Stromal cell of bone marrow (primary cell): ENCODE measurements at regions not wholly inside any gene's neighbourhood (a gene's known extent, or its start where the extent isn't known, plus 50 kb on each side); places are given as distances from the start of the nearest gene placed in this dataset.
"Not testable (repeated sequence)": the region's sequence is repeated elsewhere in the genome, so short reads cannot be mapped to it uniquely, and the experiment has no call there.

ENCODE experiments used
- DNase-seq: peaks from one replicate; pipeline ENCODE4 v3.0.0-alpha.2; 2012; ENCODE audit warnings: low read depth

- not testable (repeated sequence) for DNase-seq
Measured at GRCh38 chrY:7588176-7588575, 676.6 kb upstream of the AMELY start.

GRCh38 chrY:7562541-7562940 is 651.0 kb upstream of the AMELY start:
- DNase-seq = no peak

GRCh38 chrY:7557675-7558074 is 646.1 kb upstream of the AMELY start:
- no peak for DNase-seq

DNA sequence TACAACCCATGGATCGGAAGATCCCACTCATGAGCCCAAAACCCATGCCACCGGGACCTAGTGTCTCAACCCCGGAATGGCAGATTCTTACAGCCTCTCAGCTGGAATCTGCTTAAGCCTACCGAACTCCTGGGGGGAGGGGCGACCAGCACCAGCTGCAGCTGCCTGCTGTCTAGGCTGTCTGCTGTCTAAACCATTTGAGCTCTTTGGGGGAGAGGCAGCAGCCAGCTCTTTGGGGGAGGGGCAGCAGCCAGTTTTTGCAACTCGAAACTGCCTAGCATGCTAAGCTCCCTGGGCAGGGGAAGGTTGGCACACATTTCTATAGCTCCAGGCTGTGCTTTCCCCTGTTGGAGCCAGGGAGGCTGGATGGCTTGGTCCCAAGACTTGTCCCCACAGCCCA is 643.5 kb upstream of the AMELY start:
- no peak for DNase-seq

- DNase-seq = no peak
Measured at GRCh38 chrY:7545060-7545459, 633.5 kb upstream of the AMELY start.

GRCh38 chrY:7544172-7544770 is 632.7 kb upstream of the AMELY start:
- peak; percentile 25 for DNase-seq

DNA sequence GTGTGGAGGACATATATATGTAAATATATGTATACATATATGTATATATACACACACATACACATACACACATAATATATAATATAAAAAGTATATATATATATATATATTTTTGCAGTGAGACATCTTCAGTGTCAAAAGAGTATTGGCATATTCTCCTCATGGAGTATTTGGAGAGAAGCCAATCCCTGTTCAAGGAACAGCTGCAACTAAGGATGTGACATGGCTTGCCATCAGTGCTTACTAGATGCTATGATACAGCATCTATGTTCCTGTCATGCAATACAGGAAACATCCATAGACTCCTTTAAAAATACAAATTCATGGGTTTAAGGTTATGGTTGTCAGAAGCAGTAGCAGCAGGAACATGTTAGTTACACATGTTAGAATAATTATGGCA is 632.0 kb upstream of the AMELY start:
- DNase-seq = no peak

DNA sequence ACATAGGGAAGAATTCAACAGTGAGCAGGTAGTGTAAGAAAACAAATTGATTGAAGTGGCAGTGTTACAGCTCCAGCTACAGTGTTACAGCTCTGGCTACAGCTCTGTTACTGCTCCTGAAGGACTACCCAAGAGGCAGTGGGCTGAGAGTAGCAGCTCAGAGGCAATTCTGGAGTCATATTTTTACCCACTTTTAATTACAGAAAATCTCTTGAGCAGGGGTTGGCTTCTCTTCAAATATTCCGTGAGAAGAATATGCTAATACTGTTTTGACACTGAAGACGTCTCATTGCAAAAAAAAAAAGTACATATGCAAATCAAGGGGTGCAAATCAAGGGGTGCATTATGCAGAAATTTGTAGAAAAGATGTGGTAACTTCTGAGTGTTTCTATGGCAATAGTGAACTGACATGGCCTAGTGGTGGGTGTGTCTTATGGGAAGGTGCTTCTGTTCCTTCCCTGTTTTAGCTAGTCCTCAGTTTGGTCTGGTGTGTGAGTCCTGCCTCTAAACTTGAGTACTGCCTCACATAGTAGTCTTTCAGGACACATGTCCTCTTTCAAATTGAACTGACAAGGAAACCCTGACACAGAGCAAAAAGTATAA is 630.8 kb upstream of the AMELY start:
- DNase-seq = no peak

DNA sequence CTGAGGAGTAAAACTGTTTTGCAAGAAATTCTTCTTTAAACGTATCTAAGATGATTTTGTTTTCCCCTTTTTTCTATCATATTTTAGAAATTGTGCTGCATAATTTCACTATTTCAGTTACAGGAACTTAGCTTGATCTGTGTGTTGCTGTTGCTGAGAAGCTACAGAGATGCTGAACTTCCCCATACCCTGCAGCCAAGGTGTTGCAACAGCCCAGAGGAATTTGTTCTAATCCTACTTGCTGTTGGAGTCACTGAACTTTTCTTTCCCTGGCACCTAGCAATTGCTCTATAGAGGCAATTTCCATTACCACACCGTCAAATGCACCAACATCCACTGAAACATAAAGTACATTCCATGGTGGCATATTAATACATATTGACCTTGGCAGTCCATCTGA is 617.8 kb upstream of the AMELY start:
- no peak for DNase-seq

DNA sequence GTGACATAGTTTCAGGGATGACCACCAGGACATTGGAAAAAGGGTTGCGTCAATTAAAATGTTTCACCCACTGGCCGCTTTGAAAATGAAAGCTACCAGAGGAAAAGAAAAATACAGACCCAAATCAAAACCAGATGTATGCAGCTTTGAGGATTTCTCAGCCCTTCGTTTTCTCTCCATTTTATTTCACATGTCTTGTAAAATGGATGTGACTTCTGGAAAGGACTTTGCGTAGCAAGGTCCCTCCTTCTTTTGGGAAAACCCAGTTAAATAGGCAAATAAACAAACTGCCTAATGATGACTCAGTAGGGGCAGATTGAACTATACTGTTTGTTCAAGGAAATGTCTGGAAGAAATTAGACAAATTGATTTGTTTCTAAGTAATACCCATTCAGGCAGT is 616.0 kb upstream of the AMELY start:
- DNase-seq = peak; percentile 35

GRCh38 chrY:7518387-7518786 is 606.8 kb upstream of the AMELY start:
- no peak for DNase-seq

- no peak for DNase-seq
Measured at GRCh38 chrY:7516268-7516667, 604.7 kb upstream of the AMELY start.

- DNase-seq = no peak
Measured at GRCh38 chrY:7515812-7516211, 604.3 kb upstream of the AMELY start.

DNA sequence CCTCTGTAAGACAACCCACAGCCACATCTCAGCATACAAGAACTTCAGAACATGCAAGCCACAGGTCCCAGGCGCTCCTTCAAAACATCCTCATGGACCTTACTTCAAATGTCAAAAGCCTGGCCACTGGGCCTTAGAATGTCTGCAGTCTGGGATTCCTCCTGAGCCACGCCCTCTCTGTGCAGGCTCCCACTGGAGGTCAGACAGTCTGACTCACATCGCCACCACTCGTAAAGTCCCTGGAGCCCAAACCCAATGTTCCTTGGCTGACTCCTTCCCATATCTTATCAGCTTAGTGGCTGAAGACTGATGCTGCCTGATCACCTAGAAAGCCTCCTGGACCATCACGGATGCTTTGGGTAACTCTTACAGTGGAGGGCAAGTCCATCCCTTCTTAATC is 591.3 kb upstream of the AMELY start:
- DNase-seq = no peak

DNA sequence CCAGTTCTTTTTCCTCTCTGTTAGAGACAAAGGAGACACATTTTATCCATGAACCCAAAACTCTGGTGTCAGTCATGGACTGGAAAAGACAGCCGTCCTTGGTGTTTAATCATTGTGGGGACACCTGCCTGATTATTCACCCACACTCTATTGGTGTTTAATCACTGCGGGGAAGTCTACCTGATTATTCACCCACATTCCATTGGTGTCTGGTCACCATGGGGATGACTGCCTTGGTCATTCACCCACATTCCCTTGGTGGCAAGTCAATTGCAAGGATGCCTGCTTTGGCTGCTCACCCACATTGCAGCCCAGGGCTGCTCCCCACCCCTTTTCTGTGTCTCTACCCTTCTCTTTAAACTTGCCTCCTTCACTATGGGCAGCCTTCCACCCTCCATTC is 589.7 kb upstream of the AMELY start:
- no peak for DNase-seq

GRCh38 chrY:7496001-7496400 is 584.4 kb upstream of the AMELY start:
- DNase-seq = no peak

- DNase-seq = not testable (repeated sequence)
Measured at GRCh38 chrY:7484455-7485285, 573.1 kb upstream of the AMELY start.

GRCh38 chrY:7471976-7472375 is 560.4 kb upstream of the AMELY start:
- no peak for DNase-seq

DNA sequence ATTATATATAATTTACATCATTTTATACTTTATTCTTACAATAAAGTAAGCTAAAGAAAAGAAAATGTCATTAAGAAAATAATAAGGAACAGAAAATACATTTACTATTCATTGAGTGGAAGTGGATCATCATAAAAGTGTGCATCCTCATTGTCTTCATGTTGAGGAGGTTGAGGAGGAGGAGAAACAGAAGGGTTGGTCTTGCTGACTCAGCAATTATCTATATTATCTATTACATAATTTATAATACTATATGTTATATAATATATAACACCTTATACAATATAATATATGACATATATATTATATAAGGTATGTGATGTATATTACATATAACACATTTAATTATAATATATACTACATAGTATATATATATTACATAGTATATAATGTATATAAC is 558.5 kb upstream of the AMELY start:
- DNase-seq = no peak

- DNase-seq = peak; percentile 43
Measured at GRCh38 chrY:7468951-7469745, 557.6 kb upstream of the AMELY start.

GRCh38 chrY:7467796-7468520 is 556.4 kb upstream of the AMELY start:
- no peak for DNase-seq

- DNase-seq = peak; percentile 77
Measured at GRCh38 chrY:7465185-7465621, 553.7 kb upstream of the AMELY start.
